Esophagus squamous epithelium (tissue), 5 donors: ENCODE measurements at regions not wholly inside any gene's neighbourhood (a gene's known extent, or its start where the extent isn't known, plus 50 kb on each side); places are given as distances from the start of the nearest gene placed in this dataset.

Source experiments
- DNase-seq: peaks from one replicate; lab custom pipeline; 2025; lab: John Stamatoyannopoulos, UW
- H3K27ac ChIP-seq, 4 donors: fragments of 200-600 bp; sonication (generic); one replicate each; pipeline ENCODE4 v1.5.1; 2016 to 2019; ENCODE audit warnings: mild to moderate bottlenecking in 1 of 4
- H3K27me3 ChIP-seq, 4 donors: fragments of 200-600 bp; sonication (generic); 1 replicate in 3 of 4; 2 replicates in 1 of 4; pipeline versions ENCODE4 v1.5.1 to v1.6.0; 2017 to 2021; ENCODE audit warnings: antibody characterized with exemption in 1 of 4
- H3K36me3 ChIP-seq, 3 donors: fragments of 200-600 bp; sonication (generic); one replicate each; pipeline ENCODE4 v1.5.1; 2016 to 2019
- H3K4me1 ChIP-seq, 3 donors: fragments of 200-600 bp; sonication (generic); one replicate each; pipeline ENCODE4 v1.5.1; 2017 to 2019
- H3K4me3 ChIP-seq, 4 donors: fragments of 200-600 bp; sonication (generic); 1 replicate in 3 of 4; 2 replicates in 1 of 4; pipeline ENCODE4 v1.5.1; 2016 to 2019; ENCODE audit warnings: mild to moderate bottlenecking in 2 of 4, moderate library complexity in 1 of 4
- H3K9me3 ChIP-seq, 3 donors: fragments of 200-600 bp; sonication (generic); one replicate each; pipeline ENCODE4 v1.5.1; 2016 to 2019
- POLR2A ChIP-seq, 4 donors: fragments of 450-650 bp; IDR thresholded peaks; one replicate each; pipeline ENCODE4 v1.6.1; 2017; ENCODE audit warnings: antibody characterized with exemption in 4 of 4, mild to moderate bottlenecking in 4 of 4, moderate library complexity in 3 of 4
- WGBS, 2 donors: methylation state at CpG; one replicate each; pipeline ENCODE4 v1.1.5; 2018; 5-methylcytosine and 5-hydroxymethylcytosine counted together
- intact Hi-C: fragments of 100-400 bp; cut with DNase I; formaldehyde crosslinking; loops from one replicate; pipeline ENCODE4 v1.15.0; 2022
- TF ChIP-seq, protein P1 (sequence below), 6 experiments: fragments of 450-650 bp in 4 of 6; fragments of 200-600 bp in 2 of 6; sonication (generic) in 2 of 6; IDR thresholded peaks; one replicate each; pipeline ENCODE4 v1.5.1; 2016 to 2019; ENCODE audit warnings: antibody characterized with exemption in 6 of 6, mild to moderate bottlenecking in 4 of 6, moderate library complexity in 4 of 6
- donor health status: DM: yes; HTN: yes; CAD: no.

DNA sequence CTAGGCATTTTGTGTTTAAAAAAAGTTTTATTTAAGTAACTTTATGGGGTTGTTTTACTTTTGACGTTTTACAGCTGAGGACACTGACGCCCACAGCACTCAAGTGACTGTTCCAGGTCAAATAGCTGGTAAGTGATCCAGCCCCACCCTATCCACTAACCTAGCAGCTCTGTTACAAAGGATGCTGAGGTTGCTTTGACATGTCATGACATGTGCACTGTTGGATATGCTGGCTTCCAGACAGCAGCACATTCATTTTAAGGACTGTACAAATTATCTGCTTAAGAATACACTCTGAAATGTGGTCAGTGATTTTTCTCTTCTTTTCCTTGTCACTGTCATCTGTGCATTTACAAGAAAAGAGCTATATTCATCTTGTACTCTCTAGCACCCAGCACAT lies 417.5 kb downstream of the ZEB2 start:
- intact Hi-C loops = no loop called here
- peaks cover 0 to 16% (median 11%) of the 10 kb centered on the region in 3 donors for H3K9me3 ChIP-seq
- TF ChIP-seq, protein P1, sequence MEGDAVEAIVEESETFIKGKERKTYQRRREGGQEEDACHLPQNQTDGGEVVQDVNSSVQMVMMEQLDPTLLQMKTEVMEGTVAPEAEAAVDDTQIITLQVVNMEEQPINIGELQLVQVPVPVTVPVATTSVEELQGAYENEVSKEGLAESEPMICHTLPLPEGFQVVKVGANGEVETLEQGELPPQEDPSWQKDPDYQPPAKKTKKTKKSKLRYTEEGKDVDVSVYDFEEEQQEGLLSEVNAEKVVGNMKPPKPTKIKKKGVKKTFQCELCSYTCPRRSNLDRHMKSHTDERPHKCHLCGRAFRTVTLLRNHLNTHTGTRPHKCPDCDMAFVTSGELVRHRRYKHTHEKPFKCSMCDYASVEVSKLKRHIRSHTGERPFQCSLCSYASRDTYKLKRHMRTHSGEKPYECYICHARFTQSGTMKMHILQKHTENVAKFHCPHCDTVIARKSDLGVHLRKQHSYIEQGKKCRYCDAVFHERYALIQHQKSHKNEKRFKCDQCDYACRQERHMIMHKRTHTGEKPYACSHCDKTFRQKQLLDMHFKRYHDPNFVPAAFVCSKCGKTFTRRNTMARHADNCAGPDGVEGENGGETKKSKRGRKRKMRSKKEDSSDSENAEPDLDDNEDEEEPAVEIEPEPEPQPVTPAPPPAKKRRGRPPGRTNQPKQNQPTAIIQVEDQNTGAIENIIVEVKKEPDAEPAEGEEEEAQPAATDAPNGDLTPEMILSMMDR (IDR thresholded peaks at IDR 0.05) = no peak
- TF ChIP-seq POLR2A (IDR thresholded peaks at IDR 0.05) = no peak
- DNase-seq = no peak
- H3K27me3 ChIP-seq = no peaks in the 10 kb centered on the region
- H3K4me3 ChIP-seq = no peak overlapping the region
- H3K27ac ChIP-seq = no peak overlapping the region
- H3K4me1 ChIP-seq = peaks cover 0 to 11% (median 0%) of the 10 kb centered on the region in 3 donors
- H3K36me3 ChIP-seq = no peaks in the 10 kb centered on the region
- WGBS, 2 donors = 39 to 63% methylated on average over 2 of the region's 2 CpGs

DNA sequence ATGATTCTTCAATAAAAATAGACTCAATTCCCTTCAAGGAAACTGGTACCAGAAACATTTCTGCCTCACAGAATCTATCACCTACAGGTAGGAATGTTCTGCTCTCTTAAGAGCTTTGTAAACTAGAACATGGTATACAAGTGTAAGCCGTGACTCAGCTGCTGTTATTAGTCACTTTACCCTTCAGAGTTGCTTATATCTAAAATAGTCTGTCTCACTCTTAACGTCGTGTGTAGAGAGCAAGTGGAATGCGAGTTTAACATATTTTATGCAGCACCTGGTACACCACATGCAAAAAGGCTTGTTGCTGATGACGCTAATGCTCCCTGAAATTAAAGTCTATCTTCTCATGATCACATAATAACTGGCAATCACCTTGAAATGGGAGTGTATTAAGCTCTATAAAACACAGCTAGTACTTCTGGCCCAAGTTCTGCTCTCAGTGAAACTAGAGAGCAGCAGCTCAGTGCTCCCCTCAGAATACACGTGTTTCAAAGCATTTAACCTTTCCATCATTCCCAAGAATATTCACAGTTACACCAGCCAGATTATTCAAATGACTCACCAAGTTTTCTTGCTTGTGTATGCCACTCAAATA lies 420.0 kb downstream of the ZEB2 start:
- Histone ChIP-seq H3K27ac (no peak overlapping the region), H3K27me3 (no peaks in the 10 kb centered on the region), H3K9me3 (peaks cover 0 to 11% (median 11%) of the 10 kb centered on the region in 3 donors), H3K4me3 (no peak overlapping the region), H3K4me1 (peaks cover 0 to 11% (median 0%) of the 10 kb centered on the region in 3 donors), H3K36me3 (no peaks in the 10 kb centered on the region)
- intact Hi-C loops = no loop called here
- DNase-seq = no peak
- TF ChIP-seq, protein P1 (IDR thresholded peaks at IDR 0.05) = peak in 1 of 6 experiments; percentile 65
- no peak for TF ChIP-seq POLR2A (IDR thresholded peaks at IDR 0.05)
- 40 to 52% methylated on average over 6 of the region's 6 CpGs for WGBS, 2 donors

DNA sequence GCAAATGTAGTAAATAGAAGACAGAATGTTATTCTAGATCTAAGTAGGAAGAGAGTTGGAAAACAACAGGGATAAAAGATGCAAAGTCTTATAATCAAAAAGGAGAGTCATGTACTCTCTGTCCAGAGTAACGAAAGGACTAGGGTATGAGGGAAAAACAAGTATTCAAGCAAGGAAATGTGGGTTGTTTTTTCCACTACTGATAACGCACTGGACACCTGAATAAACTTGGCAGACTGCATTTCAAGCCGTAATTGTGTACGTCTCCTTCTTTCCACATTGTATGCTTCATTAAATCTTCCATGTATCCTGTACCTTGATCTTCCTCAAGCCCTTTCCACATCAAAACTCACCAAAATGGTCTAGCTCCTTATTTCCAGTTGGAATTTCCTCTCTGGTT lies 420.6 kb downstream of the ZEB2 start:
- Histone ChIP-seq H3K4me3 (no peak overlapping the region), H3K27me3 (no peaks in the 10 kb centered on the region), H3K36me3 (no peaks in the 10 kb centered on the region), H3K9me3 (peaks cover 0 to 8% (median 6%) of the 10 kb centered on the region in 3 donors), H3K4me1 (peaks cover 0 to 11% (median 0%) of the 10 kb centered on the region in 3 donors), H3K27ac (no peak overlapping the region)
- TF ChIP-seq POLR2A (IDR thresholded peaks at IDR 0.05) = no peak
- TF ChIP-seq, protein P1 (IDR thresholded peaks at IDR 0.05) = no peak
- intact Hi-C loops = no loop called here
- no peak for DNase-seq
- WGBS, 2 donors = 84 to 85% methylated on average over 4 of the region's 4 CpGs

DNA sequence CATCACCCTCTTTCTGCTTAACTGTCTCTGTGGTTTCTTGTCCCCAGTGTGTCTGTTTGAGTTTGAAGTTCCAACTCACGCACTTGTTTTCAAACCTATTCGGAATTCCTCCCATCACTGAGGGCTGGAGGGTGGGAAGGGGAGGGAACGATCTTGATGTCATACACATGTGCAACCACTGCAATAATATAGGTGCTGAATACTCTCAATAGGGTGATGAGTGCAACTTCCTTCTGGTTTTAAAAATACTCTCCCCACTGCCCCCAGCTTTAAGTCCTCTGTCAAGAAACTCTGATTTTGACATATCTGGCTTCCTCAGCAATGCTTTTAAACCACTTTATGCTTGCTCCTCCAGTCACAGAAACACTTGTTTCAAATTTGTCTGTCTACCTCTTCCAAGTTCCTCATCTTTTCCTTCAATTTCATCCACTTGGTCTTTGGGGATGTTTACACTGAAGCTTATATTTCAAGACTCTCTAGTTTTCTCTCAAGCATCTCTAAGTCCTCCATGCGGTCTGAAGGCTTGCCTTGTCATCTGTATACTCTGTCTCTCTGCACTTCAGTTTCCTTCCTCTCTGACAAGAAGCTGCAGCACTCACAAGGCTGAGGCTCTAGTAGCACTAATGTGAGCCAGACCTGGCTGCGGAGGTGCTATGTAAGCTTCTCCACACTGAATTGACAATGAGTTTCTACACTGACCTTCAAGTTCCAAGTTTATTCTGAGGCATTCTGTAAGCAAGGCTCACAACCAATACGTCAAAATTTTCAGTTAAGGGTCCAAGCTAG lies 422.3 kb downstream of the ZEB2 start:
- TF ChIP-seq, protein P1 (IDR thresholded peaks at IDR 0.05) = no peak
- TF ChIP-seq POLR2A (IDR thresholded peaks at IDR 0.05) = no peak
- 72 to 73% methylated on average over 6 of the region's 6 CpGs for WGBS, 2 donors

DNA sequence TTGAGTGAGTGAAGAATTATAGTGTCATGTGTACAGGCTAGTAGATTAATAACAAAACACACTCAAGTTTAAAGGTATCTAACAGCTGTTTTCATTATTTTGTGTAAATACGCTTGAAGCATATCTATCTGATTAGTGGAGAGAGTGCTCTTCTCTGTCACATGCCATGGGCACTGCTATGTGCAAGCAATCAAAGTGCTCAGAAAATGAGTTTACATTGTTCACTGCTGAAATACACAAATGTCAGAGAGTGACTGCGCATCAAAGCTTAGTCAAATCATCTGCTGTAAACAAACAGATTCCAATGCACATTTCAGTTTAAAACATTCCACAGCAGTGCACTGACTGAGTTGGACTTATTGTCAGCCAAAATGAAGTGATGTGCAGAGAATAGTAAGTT lies 423.4 kb downstream of the ZEB2 start:
- Histone ChIP-seq H3K36me3 (no peaks in the 10 kb centered on the region), H3K4me1 (peaks cover 0 to 3% (median 0%) of the 10 kb centered on the region in 3 donors), H3K4me3 (no peak overlapping the region), H3K27me3 (no peaks in the 10 kb centered on the region), H3K9me3 (no peaks in the 10 kb centered on the region), H3K27ac (no peak overlapping the region)
- WGBS, 2 donors = 72 to 84% methylated on average over 2 of the region's 2 CpGs
- TF ChIP-seq, protein P1 (IDR thresholded peaks at IDR 0.05) = no peak
- TF ChIP-seq POLR2A (IDR thresholded peaks at IDR 0.05) = no peak
- intact Hi-C loops = no loop called here
- DNase-seq = no peak

More for the DNA sequence above, 422.3 kb downstream of the ZEB2 start:
- Histone ChIP-seq H3K4me3 (no peak overlapping the region), H3K27ac (no peak overlapping the region), H3K36me3 (no peaks in the 10 kb centered on the region), H3K9me3 (no peaks in the 10 kb centered on the region), H3K4me1 (peaks cover 0 to 9% (median 0%) of the 10 kb centered on the region in 3 donors), H3K27me3 (no peaks in the 10 kb centered on the region)
- DNase-seq = no peak
- intact Hi-C loops = no loop called here
